Stomach (tissue), 8 donors: ENCODE measurements at regions not wholly inside any gene's neighbourhood (a gene's known extent, or its start where the extent isn't known, plus 50 kb on each side); places are given as distances from the start of the nearest gene placed in this dataset.

ENCODE experiments used
- DNase-seq, 2 donors: peaks; one replicate each; pipeline versions ENCODE4 v3.0.0 to v3.0.0-alpha.2; 2013 to 2019
- H3K27ac ChIP-seq, 5 donors: fragments of 200-600 bp in 4 of 5; sonication (generic) in 4 of 5; one replicate each; pipeline ENCODE4 v1.5.1; 2013 to 2019; ENCODE audit warnings: mild to moderate bottlenecking in 1 of 5, moderate library complexity in 1 of 5
- H3K27me3 ChIP-seq, 3 donors: fragments of 200-600 bp; sonication (generic); one replicate each; pipeline ENCODE4 v1.5.1; 2017 to 2019; ENCODE audit warnings: mixed run types in 1 of 3
- H3K36me3 ChIP-seq, 4 donors: fragments of 200-600 bp; sonication (generic); 1 replicate in 3 of 4; 2 replicates in 1 of 4; pipeline ENCODE4 v1.5.1; 2016 to 2019
- H3K4me1 ChIP-seq, 4 donors: fragments of 200-600 bp; sonication (generic); one replicate each; pipeline ENCODE4 v1.5.1; 2016 to 2019
- H3K4me3 ChIP-seq, 4 donors: fragments of 200-600 bp; sonication (generic) in 3 of 4; one replicate each; pipeline ENCODE4 v1.5.1; 2016 to 2019; ENCODE audit warnings: mild to moderate bottlenecking in 1 of 4
- H3K9me3 ChIP-seq, 4 donors: fragments of 200-600 bp; sonication (generic); one replicate each; pipeline ENCODE4 v1.5.1; 2016 to 2019
- CTCF ChIP-seq, 7 experiments: fragments of 450-650 bp in 4 of 7; fragments of 200-600 bp in 3 of 7; sonication (generic) in 3 of 7; IDR thresholded peaks; one replicate each; pipeline ENCODE4 v1.5.1; 2016 to 2019; ENCODE audit warnings: antibody characterized with exemption in 7 of 7, control low read depth in 2 of 7, mild to moderate bottlenecking in 1 of 7
- EP300 ChIP-seq: sonication (generic); formaldehyde crosslinking; IDR thresholded peaks from one replicate; pipeline ENCODE4 v1.6.1; 2017; ENCODE audit warnings: antibody characterized with exemption
- POLR2A ChIP-seq, 4 donors: fragments of 450-650 bp; IDR thresholded peaks; one replicate each; pipeline ENCODE4 v1.6.1; 2016; ENCODE audit warnings: antibody characterized with exemption in 4 of 4, control low read depth in 2 of 4, mild to moderate bottlenecking in 1 of 4, moderate library complexity in 1 of 4
- POLR2AphosphoS5 ChIP-seq, 3 donors: sonication (generic); formaldehyde crosslinking; IDR thresholded peaks; one replicate each; pipeline ENCODE4 v1.6.1; 2016; ENCODE audit warnings: antibody characterized with exemption in 3 of 3
- WGBS, 5 donors: extraction: QIAGEN DNeasy Blood & Tissue Kit in 3 of 5; methylation state at CpG; one replicate each; pipeline versions ENCODE4 v1.1.5 to v1.1.7; 2013 to 2018; 5-methylcytosine and 5-hydroxymethylcytosine counted together
- intact Hi-C: fragments of 100-400 bp; cut with DNase I; formaldehyde crosslinking; loops from one replicate; pipeline ENCODE4 v1.15.1; 2023; ENCODE audit warnings: low total_unique reads
- donor health status: healthy with polysubstance abuse.
- donor health status: Bipolar disorder and iron deficiency.
- donor health status: healthy.

GRCh38 chr10:29710128-29710527 lies 75.4 kb upstream of the SVIL start:
- H3K9me3 ChIP-seq, result no peaks in the 10 kb centered on the region
- H3K4me1 ChIP-seq, result peaks cover 0 to 23% (median 5%) of the 10 kb centered on the region in 4 donors
- no peak for DNase-seq
- H3K36me3 ChIP-seq, result peaks cover 0 to 15% (median 0%) of the 10 kb centered on the region in 4 donors
- no peak overlapping the region for H3K4me3 ChIP-seq
- intact Hi-C loops, result no loop called here
- no peak overlapping the region for H3K27ac ChIP-seq
- no peaks in the 10 kb centered on the region for H3K27me3 ChIP-seq
- WGBS, 5 donors, result 80 to 94% (median 87%) methylated on average over 8 of the region's 8 CpGs
- TF ChIP-seq POLR2AphosphoS5 (IDR thresholded peaks at IDR 0.05), result no peak
- TF ChIP-seq CTCF (IDR thresholded peaks at IDR 0.05), result no peak
- no peak for TF ChIP-seq EP300
- no peak for TF ChIP-seq POLR2A (IDR thresholded peaks at IDR 0.05)

- Histone ChIP-seq H3K27me3 (no peaks in the 10 kb centered on the region), H3K36me3 (peaks cover 0 to 15% (median 0%) of the 10 kb centered on the region in 4 donors), H3K9me3 (no peaks in the 10 kb centered on the region), H3K27ac (no peak overlapping the region), H3K4me1 (peaks cover 0 to 20% (median 4%) of the 10 kb centered on the region in 4 donors), H3K4me3 (no peak overlapping the region)
- intact Hi-C loops, result no loop called here
- 83 to 94% (median 90%) methylated on average over 12 to 13 of the region's 13 CpGs for WGBS, 5 donors
- no peak for DNase-seq
- TF ChIP-seq POLR2A (IDR thresholded peaks at IDR 0.05) (no peak), CTCF (IDR thresholded peaks at IDR 0.05) (no peak), EP300 (no peak), POLR2AphosphoS5 (IDR thresholded peaks at IDR 0.05) (no peak)
These were observed 74.8 kb upstream of the SVIL start for GRCh38 chr10:29709484-29710002.

GRCh38 chr10:29703271-29703670 lies 68.5 kb upstream of the SVIL start:
- no peak for TF ChIP-seq EP300
- no peak for TF ChIP-seq POLR2AphosphoS5 (IDR thresholded peaks at IDR 0.05)
- TF ChIP-seq POLR2A (IDR thresholded peaks at IDR 0.05), result no peak
- TF ChIP-seq CTCF (IDR thresholded peaks at IDR 0.05), result no peak
- no peaks in the 10 kb centered on the region for H3K27me3 ChIP-seq
- H3K36me3 ChIP-seq, result no peaks in the 10 kb centered on the region
- no peaks in the 10 kb centered on the region for H3K9me3 ChIP-seq
- DNase-seq, result peak in 1 of 2 donors; percentile 80
- no peak overlapping the region for H3K4me3 ChIP-seq
- peak overlapping the region in 4 of 5 donors; percentile 2 to 67 (median 22) for H3K27ac ChIP-seq
- 56 to 79% (median 67%) methylated on average over 9 of the region's 9 CpGs for WGBS, 5 donors
- H3K4me1 ChIP-seq, result peaks cover 0 to 27% (median 13%) of the 10 kb centered on the region in 4 donors
- intact Hi-C loops, result no loop called here

- Histone ChIP-seq H3K4me3 (no peak overlapping the region), H3K27me3 (no peaks in the 10 kb centered on the region), H3K36me3 (no peaks in the 10 kb centered on the region), H3K4me1 (peaks cover 0 to 27% (median 13%) of the 10 kb centered on the region in 4 donors), H3K9me3 (no peaks in the 10 kb centered on the region), H3K27ac (peak overlapping the region in 3 of 5 donors; percentile 2 to 67 (median 23))
- 45 to 57% (median 50%) methylated on average over 10 of the region's 10 CpGs for WGBS, 5 donors
- no peak for TF ChIP-seq POLR2AphosphoS5 (IDR thresholded peaks at IDR 0.05)
- no peak for TF ChIP-seq CTCF (IDR thresholded peaks at IDR 0.05)
- TF ChIP-seq EP300, result no peak
- no peak for TF ChIP-seq POLR2A (IDR thresholded peaks at IDR 0.05)
- DNase-seq, result peak in 1 of 2 donors; percentile 35
- intact Hi-C loops, result no loop called here
These were observed 67.7 kb upstream of the SVIL start for GRCh38 chr10:29702273-29703164.
